GM19467 (cell line): ENCODE measurements at regions not wholly inside any gene's neighbourhood (a gene's known extent, or its start where the extent isn't known, plus 50 kb on each side); places are given as distances from the start of the nearest gene placed in this dataset.
"Not testable (repeated sequence)": the region's sequence is repeated elsewhere in the genome, so short reads cannot be mapped to it uniquely, and the experiment has no call there.

Experiments used
- ATAC-seq: cut with Tn5 transposase; IDR thresholded peaks from one replicate; pipeline ENCODE4 v1.9.1; 2021; ENCODE audit warnings: mild to moderate bottlenecking, moderate library complexity; ENCODE audit not compliant: unreplicated experiment

DNA sequence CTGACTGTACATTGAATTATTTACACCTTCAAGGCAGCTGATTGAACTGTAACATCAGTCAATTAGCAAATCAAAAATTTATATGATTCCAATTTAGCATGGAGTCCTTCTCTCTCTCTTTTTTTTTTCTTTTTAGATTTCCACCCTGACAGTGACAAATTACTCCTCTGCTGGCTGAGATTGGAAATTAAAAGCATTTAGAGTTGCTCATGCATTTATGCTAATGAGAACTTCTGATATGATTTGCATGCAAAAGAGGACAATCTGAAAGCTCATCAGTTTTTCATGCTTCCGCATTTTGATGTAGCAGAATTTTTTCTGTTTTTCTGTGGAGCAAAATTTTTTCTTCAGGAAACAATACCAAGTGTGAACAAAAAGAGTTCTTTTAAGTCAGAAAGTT lies 130.5 kb upstream of the NOX3 start:
- ATAC-seq = no peak

DNA sequence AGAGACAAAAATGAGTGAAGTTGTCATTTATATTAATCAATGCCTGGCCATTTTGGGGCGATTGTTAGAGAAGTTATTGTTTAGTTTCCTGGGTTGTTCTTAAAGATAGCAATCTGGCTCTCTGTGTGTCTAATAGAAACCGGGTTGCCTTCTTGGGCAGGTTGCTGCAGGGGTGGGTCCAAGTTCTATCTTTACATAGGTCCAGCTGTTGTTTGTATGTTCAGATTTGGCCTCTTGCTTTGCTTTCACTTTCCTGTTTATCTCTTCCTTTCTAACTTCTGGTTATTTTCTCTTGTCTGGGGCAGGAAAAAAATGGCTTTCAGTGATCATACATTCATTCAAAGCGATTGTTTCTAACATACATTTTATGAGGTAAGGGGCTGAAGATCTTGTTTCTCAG lies 128.4 kb upstream of the NOX3 start:
- ATAC-seq = no peak

- ATAC-seq = no peak
Observed at GRCh38 chr6:155582016-155582991, 126.7 kb upstream of the NOX3 start.

DNA sequence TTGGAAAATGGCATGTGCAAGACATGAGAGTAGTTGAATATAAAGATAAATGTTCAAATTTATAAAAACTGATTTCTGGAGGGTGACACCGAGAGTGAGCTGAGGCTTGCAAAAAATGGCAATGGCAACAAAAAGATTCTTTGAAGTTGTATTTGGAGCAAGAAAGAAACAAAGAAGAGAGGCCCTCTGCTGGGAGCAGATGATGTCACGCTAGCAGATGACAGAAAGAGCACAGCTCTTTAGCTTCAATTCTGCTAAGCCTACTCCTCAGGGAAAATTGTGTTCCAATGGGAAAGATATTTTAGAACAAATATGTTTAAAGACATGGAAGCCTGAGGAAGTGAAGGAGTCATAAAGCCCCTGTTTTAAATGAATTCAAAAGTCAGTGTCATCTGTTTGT lies 125.3 kb upstream of the NOX3 start:
- ATAC-seq = no peak

DNA sequence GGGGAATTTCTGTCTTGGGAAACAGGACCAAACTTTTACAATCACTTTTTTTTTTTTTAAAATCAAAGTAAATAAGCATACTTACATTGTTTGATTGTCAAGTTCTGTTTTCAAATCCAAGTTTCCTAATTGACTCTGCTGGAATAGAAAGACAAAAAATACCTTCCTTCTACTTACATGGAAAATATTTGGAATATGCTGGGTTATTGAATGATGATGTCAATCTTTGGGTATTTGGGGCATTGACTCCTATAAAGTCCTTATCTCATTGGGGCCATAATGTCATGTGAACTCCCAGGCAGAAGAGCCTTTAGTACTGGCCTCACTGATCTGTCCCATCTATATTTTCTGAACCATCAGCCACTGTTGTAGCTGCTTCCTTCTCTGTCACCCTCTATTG lies 122.6 kb upstream of the NOX3 start:
- ATAC-seq = no peak

DNA sequence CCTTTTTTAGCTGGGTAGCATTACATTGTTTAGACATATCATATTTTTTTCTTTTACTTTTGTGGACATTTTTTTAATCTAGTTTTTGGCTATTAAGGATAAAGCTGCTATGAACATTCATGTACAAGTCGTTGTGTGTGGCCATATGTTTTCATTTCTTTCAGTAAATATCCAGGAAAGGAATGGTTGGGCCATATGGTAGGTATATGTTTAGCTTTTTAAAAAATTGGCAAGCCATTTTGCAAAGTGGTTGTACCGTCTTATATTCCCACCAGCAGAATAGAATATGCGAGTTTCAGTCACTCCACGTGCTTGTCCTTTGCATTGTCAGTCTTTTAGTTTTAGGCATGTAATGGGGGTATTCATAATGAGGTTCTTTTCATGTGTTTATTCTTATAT lies 106.3 kb upstream of the NOX3 start:
- no peak for ATAC-seq

DNA sequence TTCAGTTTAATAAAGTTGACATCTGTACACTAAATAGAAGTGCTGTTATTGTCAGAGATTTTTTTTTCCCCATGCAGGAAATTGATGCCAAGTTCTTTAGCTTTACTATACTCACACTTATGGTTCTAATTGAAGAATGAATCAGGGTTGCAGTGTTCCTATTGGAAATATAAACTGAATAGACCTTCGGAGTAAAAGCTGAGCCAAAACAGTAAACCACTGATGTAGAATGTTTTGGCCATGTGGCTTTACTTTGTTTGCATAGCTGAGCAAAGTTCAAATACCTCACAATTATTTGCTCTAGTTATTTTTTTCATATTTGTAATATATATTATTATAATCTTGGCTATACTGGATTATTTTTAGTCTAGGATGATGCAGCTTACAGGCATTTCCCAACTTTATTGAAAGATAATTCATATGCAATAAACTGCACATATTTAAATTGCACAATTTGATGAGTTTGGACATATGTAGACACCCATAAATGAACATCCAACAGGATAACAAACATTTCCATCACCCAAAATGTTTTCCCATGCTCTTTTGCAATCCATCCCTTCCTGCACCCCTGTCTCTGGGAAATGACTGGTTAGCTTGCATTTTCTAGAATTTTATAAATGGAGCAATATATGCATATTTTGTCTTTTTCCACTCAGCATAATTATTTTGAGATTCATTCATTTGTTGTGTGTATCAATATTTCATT lies 105.8 kb upstream of the NOX3 start:
- no peak for ATAC-seq

DNA sequence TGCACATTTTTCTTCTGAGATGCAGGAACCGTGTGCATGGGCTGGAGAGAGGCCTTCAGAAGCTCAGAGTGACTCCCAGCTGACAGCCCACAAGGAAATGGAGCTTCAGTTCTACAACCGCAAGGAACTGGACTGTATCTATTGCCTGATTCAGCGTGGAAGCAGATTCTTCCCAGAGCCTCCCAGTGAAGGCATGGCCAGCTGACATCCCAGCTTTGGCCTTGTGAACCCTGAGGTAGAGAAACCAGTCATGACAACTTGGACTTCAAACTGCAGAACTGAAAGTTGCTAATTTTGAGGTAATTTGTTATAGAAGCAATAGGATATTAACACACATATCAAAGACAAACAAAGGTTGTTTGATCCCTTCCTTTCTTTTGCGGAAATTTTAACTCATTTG lies 94.3 kb upstream of the NOX3 start:
- ATAC-seq = no peak

DNA sequence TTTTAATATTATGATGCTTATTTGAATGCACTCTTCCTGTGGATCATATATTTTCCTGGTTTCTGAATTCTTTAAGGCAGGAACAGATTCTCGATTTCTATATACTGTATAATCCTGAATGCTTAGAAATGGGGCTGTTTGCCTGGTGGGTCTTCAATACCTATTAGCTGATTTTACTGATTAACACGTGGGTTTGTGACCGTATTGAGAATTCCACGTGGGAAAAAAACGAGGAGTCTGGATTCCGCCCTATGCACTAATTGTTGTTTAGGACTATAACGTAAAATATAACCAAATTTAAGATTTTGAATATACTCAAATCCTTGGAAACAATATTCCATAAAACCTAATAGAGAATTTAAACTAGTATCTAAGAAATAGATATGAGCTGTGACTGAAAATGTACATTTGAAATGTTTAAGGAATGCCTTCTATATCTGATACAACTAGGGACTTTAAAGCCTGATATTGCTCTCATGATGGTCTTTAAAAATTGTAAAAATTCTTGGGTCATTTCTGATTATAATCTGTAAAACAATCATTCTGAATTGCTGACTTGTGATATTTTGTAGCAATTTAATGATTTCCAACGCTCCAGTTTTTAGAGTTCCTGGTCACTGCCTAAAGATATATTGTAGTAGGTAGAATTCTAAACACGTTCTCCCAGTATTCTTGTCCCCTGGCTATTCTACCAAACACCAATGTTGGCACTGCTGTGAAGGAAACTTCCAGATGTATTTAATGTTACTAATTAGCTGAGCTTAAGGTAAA lies 93.6 kb upstream of the NOX3 start:
- no peak for ATAC-seq

GRCh38 chr6:155548576-155548975 lies 92.9 kb upstream of the NOX3 start:
- no peak for ATAC-seq

- no peak for ATAC-seq
Observed at GRCh38 chr6:155544677-155545076, 89.0 kb upstream of the NOX3 start.

GRCh38 chr6:155543166-155543847 lies 87.7 kb upstream of the NOX3 start:
- no peak for ATAC-seq

DNA sequence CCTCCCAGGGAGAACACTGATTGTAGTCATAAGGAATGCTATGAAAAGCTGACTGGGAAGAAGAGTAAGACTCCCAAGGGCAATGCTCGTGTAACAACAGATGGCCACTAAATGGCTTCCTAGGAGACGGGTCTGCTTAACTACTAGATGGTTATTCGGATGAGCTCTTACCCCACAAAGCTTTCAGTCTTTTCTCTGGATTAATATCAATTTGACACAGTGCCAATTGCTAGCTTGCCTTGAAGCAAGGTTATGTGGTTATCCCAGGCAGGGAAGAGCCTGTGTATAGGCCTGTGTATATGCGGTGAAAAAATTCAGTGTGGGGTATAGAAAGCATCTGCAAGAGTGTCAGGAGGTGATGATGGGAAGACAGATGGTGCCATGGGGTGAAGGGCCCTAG lies 86.4 kb upstream of the NOX3 start:
- no peak for ATAC-seq

DNA sequence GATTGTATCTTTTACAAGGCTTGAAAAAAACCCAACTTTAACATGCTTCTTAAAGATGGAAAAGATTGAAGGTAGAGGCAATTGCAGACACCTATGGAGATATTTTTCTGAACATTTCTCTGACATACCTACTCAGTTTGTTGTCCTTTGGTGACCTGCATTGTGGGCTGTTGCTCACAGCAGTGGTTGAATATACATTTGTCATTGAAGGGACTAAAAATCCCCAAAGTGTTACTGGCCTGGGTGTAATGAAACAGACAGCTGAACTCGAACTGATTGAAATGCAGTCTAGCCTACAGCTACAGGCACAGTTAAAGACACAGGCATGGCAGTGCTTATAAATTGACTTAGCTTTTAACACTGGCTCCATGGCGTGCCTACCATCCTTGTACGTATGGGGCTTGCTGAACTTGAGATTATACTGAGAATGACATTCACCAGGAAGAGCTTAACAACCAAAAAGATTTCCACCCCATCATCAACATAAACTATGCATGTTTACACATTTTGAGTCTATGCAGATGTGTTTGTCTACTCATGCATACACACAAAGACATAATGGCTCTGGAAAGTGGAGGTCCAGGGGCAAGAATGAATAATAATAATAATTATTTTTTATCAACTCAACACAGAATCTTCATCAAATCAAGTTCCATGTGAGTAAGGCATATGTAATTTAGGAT lies 83.2 kb upstream of the NOX3 start:
- ATAC-seq = no peak

- no peak for ATAC-seq
Observed at GRCh38 chr6:155534678-155535077, 79.0 kb upstream of the NOX3 start.

- no peak for ATAC-seq
Observed at GRCh38 chr6:155530219-155530834, 74.7 kb upstream of the NOX3 start.

DNA sequence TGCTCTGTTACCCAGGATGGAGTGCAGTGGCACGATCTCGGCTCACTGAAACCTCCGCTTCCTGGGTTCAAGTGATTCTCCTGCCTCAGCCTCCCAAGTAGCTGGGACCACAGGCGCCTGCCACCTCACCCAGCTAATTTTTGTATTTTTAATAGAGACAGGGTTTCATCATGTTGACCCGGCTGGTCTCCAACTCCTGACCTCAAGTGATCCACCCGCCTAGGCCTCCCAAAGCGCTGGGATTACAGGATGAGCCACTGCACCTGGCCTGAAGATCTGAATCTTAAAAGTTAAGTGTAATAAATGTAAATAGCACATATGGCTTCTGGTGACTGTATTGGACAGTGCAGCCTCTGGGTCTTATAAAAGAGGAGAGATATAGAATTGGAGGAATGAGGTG lies 74.2 kb upstream of the NOX3 start:
- not testable (repeated sequence) for ATAC-seq

- no peak for ATAC-seq
Observed at GRCh38 chr6:155528982-155529453, 73.4 kb upstream of the NOX3 start.

- no peak for ATAC-seq
Observed at GRCh38 chr6:155528335-155528734, 72.7 kb upstream of the NOX3 start.

- no peak for ATAC-seq
Observed at GRCh38 chr6:155527443-155527842, 71.8 kb upstream of the NOX3 start.
